H9 (cell line): ENCODE measurements at regions not wholly inside any gene's neighbourhood (a gene's known extent, or its start where the extent isn't known, plus 50 kb on each side); places are given as distances from the start of the nearest gene placed in this dataset.

Experiments used
- DNase-seq: peaks from one replicate; pipeline ENCODE4 v3.0.0-alpha.2; 2017
- H2AFZ ChIP-seq: one replicate; pipeline ENCODE4 v1.6.1; 2013; ENCODE audit warnings: mild to moderate bottlenecking, low read length, control low read depth, moderate library complexity
- H2AK5ac ChIP-seq: 2 replicates; pipeline ENCODE4 v1.6.1; 2013; ENCODE audit warnings: low read length, control low read depth, mixed read lengths; ENCODE audit not compliant: insufficient read length
- H2BK120ac ChIP-seq: one replicate; pipeline ENCODE4 v1.6.1; 2013; ENCODE audit warnings: low read depth, mild to moderate bottlenecking, low read length, control low read depth, inconsistent platforms; ENCODE audit not compliant: poor library complexity, severe bottlenecking
- H2BK12ac ChIP-seq: 2 replicates; pipeline ENCODE4 v1.6.1; 2013; ENCODE audit warnings: low read length, control low read depth, mixed read lengths, low read depth; ENCODE audit not compliant: insufficient read length
- H2BK15ac ChIP-seq: 2 replicates; pipeline ENCODE4 v1.6.1; 2013; ENCODE audit warnings: low read depth, low read length, control low read depth
- H2BK20ac ChIP-seq: one replicate; pipeline ENCODE4 v1.6.1; 2013; ENCODE audit warnings: low read depth, mild to moderate bottlenecking, low read length, control low read depth, inconsistent platforms; ENCODE audit not compliant: poor library complexity, severe bottlenecking
- H2BK5ac ChIP-seq: 2 replicates; pipeline ENCODE4 v1.6.1; 2013; ENCODE audit warnings: low read length, control low read depth, mixed read lengths; ENCODE audit not compliant: insufficient read length
- H3K14ac ChIP-seq: 2 replicates; pipeline ENCODE4 v1.6.1; 2013; ENCODE audit warnings: low read length, control low read depth; ENCODE audit not compliant: insufficient read depth
- H3K18ac ChIP-seq: 2 replicates; pipeline ENCODE4 v1.6.1; 2013; ENCODE audit warnings: low read depth, mild to moderate bottlenecking, mixed read lengths, low read length, control low read depth; ENCODE audit not compliant: insufficient read length
- H3K23ac ChIP-seq: 2 replicates; pipeline ENCODE4 v1.6.1; 2013; ENCODE audit warnings: low read length, control low read depth, mixed read lengths, low read depth; ENCODE audit not compliant: insufficient read length
- H3K23me2 ChIP-seq: 2 replicates; pipeline ENCODE4 v1.6.1; 2013; ENCODE audit warnings: low read depth, mild to moderate bottlenecking, mixed read lengths, low read length, control low read depth; ENCODE audit not compliant: insufficient read length, poor library complexity, severe bottlenecking
- H3K27ac ChIP-seq: 2 replicates; pipeline ENCODE4 v1.5.1; 2013; ENCODE audit warnings: low read length, control low read depth, mixed read lengths, low read depth; ENCODE audit not compliant: insufficient read length
- H3K27me3 ChIP-seq: 2 replicates; pipeline ENCODE4 v1.6.1; 2013; ENCODE audit warnings: low read length, control low read depth, inconsistent platforms; ENCODE audit not compliant: insufficient read depth
- H3K4ac ChIP-seq: 2 replicates; pipeline ENCODE4 v1.6.1; 2013; ENCODE audit warnings: low read depth, mild to moderate bottlenecking, control low read depth, inconsistent platforms, low read length, moderate library complexity
- H3K4me1 ChIP-seq: 2 replicates; pipeline ENCODE4 v1.6.1; 2013; ENCODE audit warnings: low read length, control low read depth, inconsistent platforms; ENCODE audit not compliant: insufficient read depth
- H3K4me2 ChIP-seq: 2 replicates; pipeline ENCODE4 v1.6.1; 2013; ENCODE audit warnings: low read length, control low read depth, mixed read lengths; ENCODE audit not compliant: insufficient read length, insufficient read depth
- H3K56ac ChIP-seq: 2 replicates; pipeline ENCODE4 v1.6.1; 2013; ENCODE audit warnings: low read depth, mild to moderate bottlenecking, mixed read lengths, low read length, control low read depth; ENCODE audit not compliant: insufficient read length
- H3K79me1 ChIP-seq: 2 replicates; pipeline ENCODE4 v1.6.1; 2013; ENCODE audit warnings: low read depth, mild to moderate bottlenecking, moderate library complexity, low read length, control low read depth, inconsistent platforms; ENCODE audit not compliant: insufficient read depth, poor library complexity, severe bottlenecking
- H3K79me2 ChIP-seq: 2 replicates; pipeline ENCODE4 v1.6.1; 2013; ENCODE audit warnings: low read length, control low read depth, inconsistent platforms; ENCODE audit not compliant: insufficient read depth
- H3K9ac ChIP-seq: 2 replicates; pipeline ENCODE4 v1.6.1; 2013; ENCODE audit warnings: low read length, control low read depth, mixed read lengths; ENCODE audit not compliant: insufficient read length; ENCODE audit errors: extremely low read depth
- H3K9me3 ChIP-seq: one replicate; pipeline ENCODE4 v1.6.1; 2013; ENCODE audit warnings: low read depth, low read length, inconsistent platforms; ENCODE audit not compliant: control insufficient read depth
- H3T11ph ChIP-seq: one replicate; pipeline ENCODE4 v1.6.1; 2013; ENCODE audit warnings: mild to moderate bottlenecking, low read length, control low read depth, inconsistent platforms
- H4K20me1 ChIP-seq: one replicate; pipeline ENCODE4 v1.6.1; 2013; ENCODE audit not compliant: control insufficient read depth, insufficient read length, insufficient read depth
- H4K5ac ChIP-seq: 2 replicates; pipeline ENCODE4 v1.6.1; 2013; ENCODE audit warnings: low read depth, mild to moderate bottlenecking, mixed read lengths, low read length, control low read depth; ENCODE audit not compliant: insufficient read length
- H4K8ac ChIP-seq: replicated peaks from 2 replicates; pipeline ENCODE4 v1.6.1; 2013; ENCODE audit warnings: low read length, control low read depth, mixed read lengths, low read depth; ENCODE audit not compliant: insufficient read length
- H4K91ac ChIP-seq: 2 replicates; pipeline ENCODE4 v1.6.1; 2013; ENCODE audit warnings: low read depth, mild to moderate bottlenecking, moderate library complexity, mixed read lengths, low read length, control low read depth; ENCODE audit not compliant: insufficient read length
- H3K27ac Mint-ChIP-seq, 3 experiments: 2 replicates in 2 of 3; 3 replicates in 1 of 3; pipeline ENCODE4 v1.8.0; 2020 to 2021; ENCODE audit warnings: mixed read lengths in 3 of 3, mild to moderate bottlenecking in 1 of 3, moderate library complexity in 1 of 3
- H3K27me3 Mint-ChIP-seq: 2 replicates; pipeline ENCODE4 v1.8.0; 2021; ENCODE audit warnings: low read depth, mild to moderate bottlenecking, moderate library complexity, mixed read lengths
- H3K36me3 Mint-ChIP-seq, 3 experiments: 2 replicates in 2 of 3; 3 replicates in 1 of 3; pipeline ENCODE4 v1.8.0; 2020 to 2021; ENCODE audit warnings: low read depth in 3 of 3, mixed read lengths in 3 of 3; ENCODE audit not compliant: insufficient read depth in 1 of 3
- H3K4me1 Mint-ChIP-seq, 2 experiments: 2 replicates each; pipeline ENCODE4 v1.8.0; 2020; ENCODE audit warnings: mixed read lengths in 2 of 2
- H3K4me3 Mint-ChIP-seq, 2 experiments: 2 replicates in 1 of 2; 3 replicates in 1 of 2; pipeline ENCODE4 v1.8.0; 2020 to 2021; ENCODE audit warnings: mild to moderate bottlenecking in 2 of 2, mixed read lengths in 2 of 2, moderate library complexity in 1 of 2
- H3K9me3 Mint-ChIP-seq, 2 experiments: 2 replicates in 1 of 2; 3 replicates in 1 of 2; pipeline ENCODE4 v1.8.0; 2020; ENCODE audit warnings: mild to moderate bottlenecking in 2 of 2, mixed read lengths in 2 of 2, moderate library complexity in 1 of 2
- CTCF ChIP-seq: fragments of 200-600 bp; sonication (generic); conservative IDR thresholded peaks from 3 replicates; pipeline ENCODE4 v1.8.0; 2021; ENCODE audit warnings: antibody characterized with exemption, mild to moderate bottlenecking
- WGBS: extraction: QIAGEN DNeasy Blood & Tissue Kit; methylation state at CpG from one replicate; pipeline ENCODE4 v1.1.7; 2013; ENCODE audit warnings: missing lambda C conversion rate, low lambda C conversion rate, mixed read lengths; ENCODE audit not compliant: insufficient read length; ENCODE audit errors: extremely low coverage; 5-methylcytosine and 5-hydroxymethylcytosine counted together

GRCh38 chr14:43232261-43232660, 1274.8 kb downstream of the FSCB start:
- Histone ChIP-seq H3K23me2 (no peaks in the 10 kb centered on the region), H2BK12ac (no peak overlapping the region), H4K8ac (no peak overlapping the region), H3K4me2 (no peak overlapping the region), H2BK5ac (no peak overlapping the region), H4K5ac (no peak overlapping the region), H3K56ac (no peak overlapping the region), H3K4ac (no peak overlapping the region), H3T11ph (no peak overlapping the region), H4K91ac (no peak overlapping the region), H3K23ac (no peak overlapping the region), H4K20me1 (no peaks in the 10 kb centered on the region), H2BK15ac (no peak overlapping the region), H3K79me1 (no peaks in the 10 kb centered on the region), H3K27ac (no peak overlapping the region), H3K4me1 (no peaks in the 10 kb centered on the region), H3K79me2 (no peaks in the 10 kb centered on the region), H3K14ac (no peak overlapping the region), H3K9ac (no peak overlapping the region), H3K27me3 (no peaks in the 10 kb centered on the region), H3K18ac (no peak overlapping the region), H2AFZ (no peak overlapping the region), H3K9me3 (no peaks in the 10 kb centered on the region), H2AK5ac (no peak overlapping the region), H2BK20ac (no peak overlapping the region), H2BK120ac (no peak overlapping the region)
- Mint-ChIP-seq H3K36me3 (0 out of 7 replicates have a peak, but pooled peaks cover 0 to 6% (median 0%) of the 10 kb centered on the region in 3 experiments), H3K9me3 (peaks cover 5 to 10% of the 10 kb centered on the region in 2 experiments; a peak in 3 of 5 replicates), H3K27me3 (no peaks in the 10 kb centered on the region), H3K27ac (no peak overlapping the region), H3K4me1 (no peaks in the 10 kb centered on the region), H3K4me3 (no peak overlapping the region)
- no peak for TF ChIP-seq CTCF
- DNase-seq: no peak
- WGBS: no CpG with 5 or more reads among the region's 2 CpGs
